OCI-LY3 (cell line): ENCODE measurements at regions not wholly inside any gene's neighbourhood (a gene's known extent, or its start where the extent isn't known, plus 50 kb on each side); places are given as distances from the start of the nearest gene placed in this dataset.

Source experiments
- H2AFZ ChIP-seq: fragments of 200-600, 300-600 bp; shearing (Covaris generic); 2 replicates; pipeline ENCODE4 v1.6.0; 2014; ENCODE audit warnings: antibody characterized with exemption, low read depth, low read length
- H3K27ac ChIP-seq: fragments of 200-600, 300-600 bp; sonication (generic); 2 replicates; pipeline ENCODE4 v1.5.1; 2014; ENCODE audit warnings: mild to moderate bottlenecking, low read length, moderate library complexity, mixed read lengths
- H3K27me3 ChIP-seq: fragments of 200-600, 300-600 bp; sonication (generic); 2 replicates; pipeline ENCODE4 v1.6.1; 2014; ENCODE audit warnings: low read depth, low read length, mixed read lengths
- H3K36me3 ChIP-seq: fragments of 200-600, 300-600 bp; sonication (generic); replicated peaks from 2 replicates; pipeline ENCODE3; 2014; ENCODE audit warnings: low read depth, low read length, mixed read lengths
- H3K4me1 ChIP-seq: fragments of 300-600, 200-600 bp; sonication (generic); 2 replicates; pipeline ENCODE4 v1.6.1; 2014; ENCODE audit warnings: low read length, mixed read lengths
- H3K4me2 ChIP-seq: fragments of 200-600, 300-600 bp; sonication (generic); 2 replicates; pipeline ENCODE4 v1.6.1; 2014; ENCODE audit warnings: low read length, mixed read lengths
- H3K4me3 ChIP-seq: fragments of 300-600, 200-600 bp; sonication (generic); 2 replicates; pipeline ENCODE4 v1.5.1; 2014; ENCODE audit warnings: antibody characterized with exemption, mild to moderate bottlenecking, low read length, moderate library complexity
- H3K79me2 ChIP-seq: fragments of 300-600, 200-600 bp; shearing (Covaris generic); 2 replicates; pipeline ENCODE4 v1.6.1; 2014; ENCODE audit warnings: mild to moderate bottlenecking, low read length, mixed read lengths
- H3K9ac ChIP-seq: fragments of 300-600, 200-600 bp; shearing (Covaris generic); 2 replicates; pipeline ENCODE4 v1.6.0; 2014; ENCODE audit warnings: mild to moderate bottlenecking, low read length, moderate library complexity
- H3K9me3 ChIP-seq: fragments of 200-600, 300-600 bp; shearing (Covaris generic); 2 replicates; pipeline ENCODE4 v1.6.1; 2014; ENCODE audit warnings: low read length, mixed read lengths; ENCODE audit not compliant: insufficient read depth
- H4K20me1 ChIP-seq: fragments of 200-600, 300-600 bp; sonication (generic); 2 replicates; pipeline ENCODE4 v1.6.1; 2016; ENCODE audit warnings: low read length, mixed read lengths; ENCODE audit not compliant: insufficient read depth
- CTCF ChIP-seq: fragments of 200-600, 300-600 bp; sonication (generic); IDR thresholded peaks from 2 replicates; pipeline ENCODE4 v1.5.1; 2014; ENCODE audit warnings: antibody characterized with exemption, low read length, low read depth
- EZH2phosphoT487 ChIP-seq: fragments of 200-600 bp; shearing (Covaris generic); IDR thresholded peaks from 2 replicates; pipeline ENCODE4 v1.6.1; 2018; ENCODE audit warnings: antibody characterized with exemption, mixed run types, low read depth

- no peak overlapping the region for H3K4me3 ChIP-seq
- H3K79me2 ChIP-seq = no peaks in the 10 kb centered on the region
- H4K20me1 ChIP-seq = no peaks in the 10 kb centered on the region
- H3K4me1 ChIP-seq = peaks cover 7% of the 10 kb centered on the region; the same call in 1 of the 2 replicates
- no peaks in the 10 kb centered on the region for H3K36me3 ChIP-seq
- no peak overlapping the region for H2AFZ ChIP-seq
- H3K4me2 ChIP-seq = no peak overlapping the region
- H3K27ac ChIP-seq = no peak overlapping the region
- H3K9me3 ChIP-seq = no peaks in the 10 kb centered on the region
- no peak overlapping the region for H3K9ac ChIP-seq
- no peaks in the 10 kb centered on the region for H3K27me3 ChIP-seq
- TF ChIP-seq EZH2phosphoT487 (no peak), CTCF (no peak)
Measured at GRCh38 chr14:39694341-39694740, 262.1 kb upstream of the FBXO33 start.

GRCh38 chr14:39683691-39684260 lies 251.5 kb upstream of the FBXO33 start:
- TF ChIP-seq CTCF = no peak
- no peak for TF ChIP-seq EZH2phosphoT487
- Histone ChIP-seq H3K9me3 (no peaks in the 10 kb centered on the region), H3K4me1 (peaks cover 29% of the 10 kb centered on the region), H4K20me1 (no peaks in the 10 kb centered on the region), H3K27me3 (no peaks in the 10 kb centered on the region), H3K4me3 (no peak overlapping the region), H3K27ac (no peak overlapping the region), H2AFZ (no peak overlapping the region), H3K4me2 (no peak overlapping the region), H3K9ac (no peak overlapping the region), H3K36me3 (peaks cover 6% of the 10 kb centered on the region), H3K79me2 (no peaks in the 10 kb centered on the region)

GRCh38 chr14:39682582-39682981 lies 250.3 kb upstream of the FBXO33 start:
- H3K36me3 ChIP-seq = peaks cover 6% of the 10 kb centered on the region
- no peaks in the 10 kb centered on the region for H4K20me1 ChIP-seq
- peaks cover 29% of the 10 kb centered on the region for H3K4me1 ChIP-seq
- H2AFZ ChIP-seq = no peak overlapping the region
- TF ChIP-seq CTCF (no peak), EZH2phosphoT487 (no peak)
- no peak overlapping the region for H3K4me3 ChIP-seq
- H3K4me2 ChIP-seq = no peak overlapping the region
- H3K9ac ChIP-seq = no peak overlapping the region
- no peaks in the 10 kb centered on the region for H3K27me3 ChIP-seq
- no peak overlapping the region for H3K27ac ChIP-seq
- H3K79me2 ChIP-seq = no peaks in the 10 kb centered on the region
- no peaks in the 10 kb centered on the region for H3K9me3 ChIP-seq

GRCh38 chr14:39681782-39682399 lies 249.7 kb upstream of the FBXO33 start:
- H3K4me1 ChIP-seq = peaks cover 29% of the 10 kb centered on the region
- H3K79me2 ChIP-seq = no peaks in the 10 kb centered on the region
- no peaks in the 10 kb centered on the region for H3K27me3 ChIP-seq
- no peak overlapping the region for H3K4me2 ChIP-seq
- H4K20me1 ChIP-seq = no peaks in the 10 kb centered on the region
- H3K9ac ChIP-seq = no peak overlapping the region
- no peaks in the 10 kb centered on the region for H3K9me3 ChIP-seq
- peaks cover 6% of the 10 kb centered on the region for H3K36me3 ChIP-seq
- H3K4me3 ChIP-seq = no peak overlapping the region
- no peak overlapping the region for H3K27ac ChIP-seq
- TF ChIP-seq EZH2phosphoT487 (no peak), CTCF (no peak)
- no peak overlapping the region for H2AFZ ChIP-seq
